HEK293 (cell line): ENCODE measurements at regions not wholly inside any gene's neighbourhood (a gene's known extent, or its start where the extent isn't known, plus 50 kb on each side); places are given as distances from the start of the nearest gene placed in this dataset.

ENCODE experiments used
- CTCF ChIA-PET: fragments of 350-600 bp; formaldehyde crosslinking; extraction: SDS; loops from one replicate; lab custom pipeline; 2021; ENCODE audit warnings: antibody characterized with exemption; lab: Yijun Ruan, JAX
- POLR2A ChIA-PET: fragments of 300-600 bp; formaldehyde crosslinking; extraction: SDS; loops from one replicate; lab custom pipeline; 2020; ENCODE audit warnings: antibody characterized with exemption, inconsistent platforms; lab: Yijun Ruan, JAX
- H3K27ac ChIP-seq: fragments of 200-500 bp; sonication (Bioruptor generic); 2 replicates; pipeline ENCODE4 v1.5.1; 2014; ENCODE audit warnings: low read depth, low read length, control low read depth, inconsistent platforms; ENCODE audit errors: extremely low read depth
- H3K36me3 ChIP-seq, 2 experiments: fragments of 200-500 bp in 1 of 2; sonication (Bioruptor generic) in 1 of 2; 1 replicate in 1 of 2; 2 replicates in 1 of 2; pipeline ENCODE4 v1.5.1; 2014 to 2017; ENCODE audit warnings: inconsistent platforms in 2 of 2, low read length in 2 of 2; ENCODE audit not compliant: control insufficient read depth in 2 of 2, insufficient read depth in 1 of 2
- H3K4me1 ChIP-seq: fragments of 200-500 bp; sonication (Bioruptor generic); 2 replicates; pipeline ENCODE4 v1.5.1; 2014; ENCODE audit warnings: mild to moderate bottlenecking, low read length, inconsistent platforms; ENCODE audit not compliant: control insufficient read depth, insufficient read depth
- H3K4me3 ChIP-seq: 2 replicates; pipeline ENCODE4 v1.5.1; 2011; ENCODE audit warnings: low read depth, mild to moderate bottlenecking, control low read depth, low read length, moderate library complexity
- H3K9me3 ChIP-seq: fragments of 200-500 bp; sonication (Bioruptor generic); 2 replicates; pipeline ENCODE4 v1.5.1; 2014; ENCODE audit warnings: low read depth, low read length, inconsistent platforms; ENCODE audit not compliant: control insufficient read depth, insufficient read depth
- ZFP41 ChIP-seq: fragments of 450-650 bp; formaldehyde crosslinking; IDR thresholded peaks from 2 replicates; pipeline ENCODE4 v1.5.1; 2016; ENCODE audit warnings: missing biosample characterization, missing genetic modification characterization, borderline replicate concordance
- ZNF132 ChIP-seq: fragments of 450-650 bp; formaldehyde crosslinking; IDR thresholded peaks from 2 replicates; pipeline ENCODE4 v1.5.1; 2017; ENCODE audit warnings: missing biosample characterization, missing genetic modification characterization, borderline replicate concordance
- ZNF133 ChIP-seq: fragments of 450-650 bp; formaldehyde crosslinking; IDR thresholded peaks from 2 replicates; pipeline ENCODE4 v1.5.1; 2016; ENCODE audit warnings: missing biosample characterization, missing genetic modification characterization
- ZNF146 ChIP-seq: fragments of 450-650 bp; formaldehyde crosslinking; IDR thresholded peaks from 2 replicates; pipeline ENCODE4 v1.5.1; 2016; ENCODE audit warnings: missing biosample characterization, missing genetic modification characterization
- ZNF157 ChIP-seq: fragments of 450-650 bp; formaldehyde crosslinking; IDR thresholded peaks from 2 replicates; pipeline ENCODE4 v1.5.1; 2016; ENCODE audit warnings: missing biosample characterization, missing genetic modification characterization
- ZNF280C ChIP-seq: fragments of 450-650 bp; formaldehyde crosslinking; IDR thresholded peaks from 2 replicates; pipeline ENCODE4 v1.5.1; 2016; ENCODE audit warnings: missing biosample characterization, missing genetic modification characterization
- ZNF302 ChIP-seq: fragments of 450-650 bp; formaldehyde crosslinking; IDR thresholded peaks from 2 replicates; pipeline ENCODE4 v1.5.1; 2016; ENCODE audit warnings: missing biosample characterization, missing genetic modification characterization, low read depth
- ZNF362 ChIP-seq: fragments of 450-650 bp; formaldehyde crosslinking; IDR thresholded peaks from 2 replicates; pipeline ENCODE4 v1.5.1; 2016; ENCODE audit warnings: missing biosample characterization, missing genetic modification characterization
- ZNF37A ChIP-seq: fragments of 450-650 bp; IDR thresholded peaks from 2 replicates; pipeline ENCODE4 v1.5.1; 2018; ENCODE audit warnings: missing biosample characterization, missing genetic modification characterization
- ZNF561 ChIP-seq: fragments of 450-650 bp; IDR thresholded peaks from 2 replicates; pipeline ENCODE4 v1.5.1; 2018; ENCODE audit warnings: missing biosample characterization, missing genetic modification characterization, borderline replicate concordance
- ZNF621 ChIP-seq: fragments of 450-650 bp; formaldehyde crosslinking; IDR thresholded peaks from 2 replicates; pipeline ENCODE4 v1.5.1; 2017; ENCODE audit warnings: missing biosample characterization, missing genetic modification characterization
- ZNF629 ChIP-seq: fragments of 450-650 bp; formaldehyde crosslinking; IDR thresholded peaks from 2 replicates; pipeline ENCODE4 v1.5.1; 2017; ENCODE audit warnings: missing biosample characterization, missing genetic modification characterization
- ZNF670 ChIP-seq: fragments of 450-650 bp; formaldehyde crosslinking; IDR thresholded peaks from 2 replicates; pipeline ENCODE4 v1.5.1; 2016; ENCODE audit warnings: missing biosample characterization, missing genetic modification characterization, low read depth
- ZSCAN30 ChIP-seq: fragments of 450-650 bp; IDR thresholded peaks from 2 replicates; pipeline ENCODE4 v1.5.1; 2018; ENCODE audit warnings: missing biosample characterization, mild to moderate bottlenecking, missing genetic modification characterization, moderate library complexity
- TF ChIP-seq, protein P1 (sequence below): fragments of 450-650 bp; formaldehyde crosslinking; IDR thresholded peaks from 2 replicates; pipeline ENCODE4 v1.5.1; 2017; ENCODE audit warnings: missing biosample characterization, missing genetic modification characterization
- TF ChIP-seq, protein P2 (sequence below): fragments of 450-650 bp; formaldehyde crosslinking; IDR thresholded peaks from 2 replicates; pipeline ENCODE4 v1.5.1; 2016; ENCODE audit warnings: missing biosample characterization, missing genetic modification characterization, low read depth
- TF ChIP-seq, protein P3 (sequence below): fragments of 450-650 bp; formaldehyde crosslinking; IDR thresholded peaks from 2 replicates; pipeline ENCODE4 v1.5.1; 2016; ENCODE audit warnings: missing biosample characterization, missing genetic modification characterization

DNA sequence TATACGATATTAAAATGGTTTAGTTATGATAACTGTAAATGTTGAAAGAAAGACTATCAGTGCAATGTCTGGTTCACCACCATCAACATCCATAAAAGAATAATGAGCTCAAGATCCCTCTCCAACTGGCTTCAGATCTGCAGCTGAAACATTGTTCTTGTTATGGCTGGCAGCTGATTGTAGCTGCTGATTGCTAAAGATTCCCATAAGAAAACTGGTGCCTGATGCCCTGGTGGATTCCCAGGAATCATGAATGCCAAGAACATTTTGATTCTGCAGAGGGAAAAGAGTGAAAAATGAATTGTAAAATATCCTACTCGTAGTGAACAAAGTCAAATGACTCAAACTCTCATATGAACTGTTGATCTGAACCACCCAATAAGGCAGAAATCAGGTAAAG lies 1160.2 kb downstream of the EPHA7 start:
- POLR2A ChIA-PET: no interaction called here

More for the DNA sequence above, 1160.2 kb downstream of the EPHA7 start:
- Histone ChIP-seq H3K36me3 (no peaks in the 10 kb centered on the region), H3K4me1 (no peaks in the 10 kb centered on the region), H3K9me3 (no peaks in the 10 kb centered on the region), H3K4me3 (no peak overlapping the region), H3K27ac (no peak overlapping the region)
- CTCF ChIA-PET: no interaction called here
- no peak for TF ChIP-seq ZNF146 (tag by site-specific recombination)
- no peak for TF ChIP-seq ZNF133 (tag by site-specific recombination)
- TF ChIP-seq, protein P1, sequence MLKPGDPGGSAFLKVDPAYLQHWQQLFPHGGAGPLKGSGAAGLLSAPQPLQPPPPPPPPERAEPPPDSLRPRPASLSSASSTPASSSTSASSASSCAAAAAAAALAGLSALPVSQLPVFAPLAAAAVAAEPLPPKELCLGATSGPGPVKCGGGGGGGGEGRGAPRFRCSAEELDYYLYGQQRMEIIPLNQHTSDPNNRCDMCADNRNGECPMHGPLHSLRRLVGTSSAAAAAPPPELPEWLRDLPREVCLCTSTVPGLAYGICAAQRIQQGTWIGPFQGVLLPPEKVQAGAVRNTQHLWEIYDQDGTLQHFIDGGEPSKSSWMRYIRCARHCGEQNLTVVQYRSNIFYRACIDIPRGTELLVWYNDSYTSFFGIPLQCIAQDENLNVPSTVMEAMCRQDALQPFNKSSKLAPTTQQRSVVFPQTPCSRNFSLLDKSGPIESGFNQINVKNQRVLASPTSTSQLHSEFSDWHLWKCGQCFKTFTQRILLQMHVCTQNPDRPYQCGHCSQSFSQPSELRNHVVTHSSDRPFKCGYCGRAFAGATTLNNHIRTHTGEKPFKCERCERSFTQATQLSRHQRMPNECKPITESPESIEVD (tag by site-specific recombination): no peak
- TF ChIP-seq, protein P2, sequence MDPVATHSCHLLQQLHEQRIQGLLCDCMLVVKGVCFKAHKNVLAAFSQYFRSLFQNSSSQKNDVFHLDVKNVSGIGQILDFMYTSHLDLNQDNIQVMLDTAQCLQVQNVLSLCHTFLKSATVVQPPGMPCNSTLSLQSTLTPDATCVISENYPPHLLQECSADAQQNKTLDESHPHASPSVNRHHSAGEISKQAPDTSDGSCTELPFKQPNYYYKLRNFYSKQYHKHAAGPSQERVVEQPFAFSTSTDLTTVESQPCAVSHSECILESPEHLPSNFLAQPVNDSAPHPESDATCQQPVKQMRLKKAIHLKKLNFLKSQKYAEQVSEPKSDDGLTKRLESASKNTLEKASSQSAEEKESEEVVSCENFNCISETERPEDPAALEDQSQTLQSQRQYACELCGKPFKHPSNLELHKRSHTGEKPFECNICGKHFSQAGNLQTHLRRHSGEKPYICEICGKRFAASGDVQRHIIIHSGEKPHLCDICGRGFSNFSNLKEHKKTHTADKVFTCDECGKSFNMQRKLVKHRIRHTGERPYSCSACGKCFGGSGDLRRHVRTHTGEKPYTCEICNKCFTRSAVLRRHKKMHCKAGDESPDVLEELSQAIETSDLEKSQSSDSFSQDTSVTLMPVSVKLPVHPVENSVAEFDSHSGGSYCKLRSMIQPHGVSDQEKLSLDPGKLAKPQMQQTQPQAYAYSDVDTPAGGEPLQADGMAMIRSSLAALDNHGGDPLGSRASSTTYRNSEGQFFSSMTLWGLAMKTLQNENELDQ (tag by site-specific recombination): no peak
- no peak for TF ChIP-seq ZNF37A (tag by site-specific recombination)
- TF ChIP-seq ZNF621 (tag by site-specific recombination): no peak
- TF ChIP-seq ZNF280C (tag by site-specific recombination): no peak
- TF ChIP-seq ZNF629: no peak
- TF ChIP-seq ZNF670 (tag by site-specific recombination): no peak
- TF ChIP-seq ZFP41 (tag by site-specific recombination): no peak
- no peak for TF ChIP-seq ZNF561 (tag by site-specific recombination)
- no peak for TF ChIP-seq ZNF362 (tag by site-specific recombination)
- no peak for TF ChIP-seq ZNF157 (tag by site-specific recombination)
- TF ChIP-seq ZSCAN30 (tag by site-specific recombination): no peak
- TF ChIP-seq ZNF302: no peak
- TF ChIP-seq, protein P3, sequence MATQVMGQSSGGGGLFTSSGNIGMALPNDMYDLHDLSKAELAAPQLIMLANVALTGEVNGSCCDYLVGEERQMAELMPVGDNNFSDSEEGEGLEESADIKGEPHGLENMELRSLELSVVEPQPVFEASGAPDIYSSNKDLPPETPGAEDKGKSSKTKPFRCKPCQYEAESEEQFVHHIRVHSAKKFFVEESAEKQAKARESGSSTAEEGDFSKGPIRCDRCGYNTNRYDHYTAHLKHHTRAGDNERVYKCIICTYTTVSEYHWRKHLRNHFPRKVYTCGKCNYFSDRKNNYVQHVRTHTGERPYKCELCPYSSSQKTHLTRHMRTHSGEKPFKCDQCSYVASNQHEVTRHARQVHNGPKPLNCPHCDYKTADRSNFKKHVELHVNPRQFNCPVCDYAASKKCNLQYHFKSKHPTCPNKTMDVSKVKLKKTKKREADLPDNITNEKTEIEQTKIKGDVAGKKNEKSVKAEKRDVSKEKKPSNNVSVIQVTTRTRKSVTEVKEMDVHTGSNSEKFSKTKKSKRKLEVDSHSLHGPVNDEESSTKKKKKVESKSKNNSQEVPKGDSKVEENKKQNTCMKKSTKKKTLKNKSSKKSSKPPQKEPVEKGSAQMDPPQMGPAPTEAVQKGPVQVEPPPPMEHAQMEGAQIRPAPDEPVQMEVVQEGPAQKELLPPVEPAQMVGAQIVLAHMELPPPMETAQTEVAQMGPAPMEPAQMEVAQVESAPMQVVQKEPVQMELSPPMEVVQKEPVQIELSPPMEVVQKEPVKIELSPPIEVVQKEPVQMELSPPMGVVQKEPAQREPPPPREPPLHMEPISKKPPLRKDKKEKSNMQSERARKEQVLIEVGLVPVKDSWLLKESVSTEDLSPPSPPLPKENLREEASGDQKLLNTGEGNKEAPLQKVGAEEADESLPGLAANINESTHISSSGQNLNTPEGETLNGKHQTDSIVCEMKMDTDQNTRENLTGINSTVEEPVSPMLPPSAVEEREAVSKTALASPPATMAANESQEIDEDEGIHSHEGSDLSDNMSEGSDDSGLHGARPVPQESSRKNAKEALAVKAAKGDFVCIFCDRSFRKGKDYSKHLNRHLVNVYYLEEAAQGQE: no peak
- no peak for TF ChIP-seq ZNF132 (tag by site-specific recombination)
